Heart right ventricle (tissue), 16 donors: ENCODE measurements at regions not wholly inside any gene's neighbourhood (a gene's known extent, or its start where the extent isn't known, plus 50 kb on each side); places are given as distances from the start of the nearest gene placed in this dataset.

Source experiments
- ATAC-seq, 8 donors: fragments of 200-7000 bp; cut with Tn5 transposase; one replicate each; pipeline ENCODE4 v1.9.1; 2020; ENCODE audit warnings: mild to moderate bottlenecking in 8 of 8, moderate library complexity in 8 of 8, moderate number of reproducible peaks in 1 of 8
- DNase-seq, 2 donors: peaks; one replicate each; pipeline ENCODE4 v3.0.0-alpha.2; 2020
- H3K27ac ChIP-seq, 10 donors: fragments of 200-600 bp; sonication (generic) in 2 of 10; one replicate each; pipeline versions ENCODE4 v1.5.0 to v1.8.0; 2020 to 2022; ENCODE audit warnings: mild to moderate bottlenecking in 3 of 10
- H3K27me3 ChIP-seq, 7 donors: fragments of 200-600 bp; one replicate each; pipeline ENCODE4 v1.8.0; 2021 to 2022; ENCODE audit warnings: mild to moderate bottlenecking in 2 of 7
- H3K36me3 ChIP-seq, 9 donors: fragments of 200-600 bp; sonication (generic) in 1 of 9; one replicate each; pipeline versions ENCODE4 v1.5.0 to v1.8.0; 2020 to 2022; ENCODE audit warnings: mild to moderate bottlenecking in 2 of 9
- H3K4me1 ChIP-seq, 9 donors: fragments of 200-600 bp; sonication (generic) in 1 of 9; one replicate each; pipeline versions ENCODE4 v1.5.0 to v1.8.0; 2020 to 2022; ENCODE audit warnings: mild to moderate bottlenecking in 4 of 9
- H3K4me3 ChIP-seq, 10 donors: fragments of 200-600 bp; sonication (generic) in 2 of 10; one replicate each; pipeline versions ENCODE4 v1.5.0 to v1.8.0; 2020 to 2022; ENCODE audit warnings: mild to moderate bottlenecking in 7 of 10, moderate library complexity in 2 of 10
- H3K9me3 ChIP-seq, 11 donors: fragments of 200-600 bp in 10 of 11; sonication (generic) in 2 of 11; one replicate each; pipeline versions ENCODE4 v1.5.0 to v1.8.0; 2013 to 2022; ENCODE audit warnings: mild to moderate bottlenecking in 2 of 11, control low read depth in 1 of 11, moderate library complexity in 1 of 11
- CTCF ChIP-seq, 9 donors: fragments of 200-600 bp; sonication (generic) in 2 of 9; IDR thresholded peaks; one replicate each; pipeline versions ENCODE4 v1.5.0 to v1.8.0; 2021 to 2022; ENCODE audit warnings: antibody characterized with exemption in 9 of 9, mild to moderate bottlenecking in 5 of 9, moderate library complexity in 1 of 9
- WGBS, 2 donors: extraction: QIAGEN DNeasy Blood & Tissue Kit; methylation state at CpG; one replicate each; pipeline ENCODE4 v1.1.7; 2013; ENCODE audit warnings: inconsistent platforms in 1 of 2; 5-methylcytosine and 5-hydroxymethylcytosine counted together
- intact Hi-C, 10 donors: fragments of 100-400 bp; cut with DNase I; formaldehyde crosslinking; loops; one replicate each; pipeline versions ENCODE4 v1.11.1 to v1.14.2; 2022
- donor health status: Arrhythmogenic right ventricular cardiomyopathy.
- donor health status: ischemic (EF 13 %, LVEDD 7.1; RV severe dilation, severe dysfunction).
- donor health status: healthy with polysubstance abuse.
- donor health status: DM: no; HTN: yes; CAD: no.
- donor health status: DM: no; HTN: no; CAD: no.
- donor health status: ischemic (EF 25% LVEDD 6.9; RV normal size, moderate dysfunction).
- donor health status: ischemic (EF 25% LVEDD 5.7; RV mildly dilated, moderate dysfunction).
- donor health status: healthy.
- donor health status: DM: yes; HTN: yes; CAD: no.
- donor health status: Ischemic cardiomyopathy.
- donor health status: ischemic (EF 35%, LVEDD 5.7; RV mildly dilated, moderate dysfunction).
- donor health status: nonischemic (EF 11% LVEDD 7.7; RV severe dilation, severe dysfunction).
- donor health status: DM: yes; HTN: yes; CAD: no.
- donor health status: PGD.
- donor health status: ischemic (EF 29% LVEDD 5.4; RV normal size, mild dysfunction).
- donor health status: nonischemic (EF 23%, LVEDD 6.1; RV moderate dilation, normal function).

GRCh38 chr3:182183716-182184430 is 472.1 kb downstream of the SOX2 start:
- H3K36me3 ChIP-seq, result no peaks in the 10 kb centered on the region
- DNase-seq (no peak), ATAC-seq (no peak)
- no peak overlapping the region for H3K4me3 ChIP-seq
- no peak overlapping the region for H3K27ac ChIP-seq
- peaks cover 0 to 3% (median 0%) of the 10 kb centered on the region in 11 donors for H3K9me3 ChIP-seq
- intact Hi-C loops, result no loop called here
- 53 to 55% methylated on average over 6 of the region's 6 CpGs for WGBS, 2 donors
- TF ChIP-seq CTCF (IDR thresholded peaks at IDR 0.05), result no peak
- H3K4me1 ChIP-seq, result no peaks in the 10 kb centered on the region
- H3K27me3 ChIP-seq, result peaks cover 0 to 6% (median 0%) of the 10 kb centered on the region in 7 donors

GRCh38 chr3:182185313-182185712 is 473.6 kb downstream of the SOX2 start:
- H3K4me1 ChIP-seq, result no peaks in the 10 kb centered on the region
- peaks cover 0 to 3% (median 0%) of the 10 kb centered on the region in 11 donors for H3K9me3 ChIP-seq
- no peak for DNase-seq
- TF ChIP-seq CTCF (IDR thresholded peaks at IDR 0.05), result no peak
- no peaks in the 10 kb centered on the region for H3K36me3 ChIP-seq
- H3K27ac ChIP-seq, result no peak overlapping the region
- ATAC-seq, result no peak
- intact Hi-C loops, result no loop called here
- 54 to 56% methylated on average over 1 of the region's 1 CpG for WGBS, 2 donors
- H3K4me3 ChIP-seq, result no peak overlapping the region
- H3K27me3 ChIP-seq, result peaks cover 0 to 6% (median 0%) of the 10 kb centered on the region in 7 donors

DNA sequence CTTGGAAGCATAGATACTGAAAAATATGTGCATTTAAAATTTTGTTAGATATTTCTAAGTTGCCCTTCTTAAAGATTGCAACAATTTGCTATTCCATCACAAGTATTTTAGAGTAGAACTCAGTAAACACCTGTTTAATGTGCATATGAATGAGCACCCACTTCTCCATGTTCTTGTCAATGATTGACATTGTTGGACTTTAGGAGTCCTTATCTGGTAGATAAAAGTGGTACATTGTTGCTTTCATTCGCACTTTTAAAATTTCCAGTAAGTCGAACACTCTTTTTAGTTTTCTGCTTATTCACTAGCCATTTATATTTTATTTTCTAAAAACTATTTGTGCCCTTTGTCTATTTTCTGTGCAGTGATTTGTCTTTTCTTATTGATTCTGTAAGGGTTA is 478.3 kb downstream of the SOX2 start:
- intact Hi-C loops, result no loop called here

DNA sequence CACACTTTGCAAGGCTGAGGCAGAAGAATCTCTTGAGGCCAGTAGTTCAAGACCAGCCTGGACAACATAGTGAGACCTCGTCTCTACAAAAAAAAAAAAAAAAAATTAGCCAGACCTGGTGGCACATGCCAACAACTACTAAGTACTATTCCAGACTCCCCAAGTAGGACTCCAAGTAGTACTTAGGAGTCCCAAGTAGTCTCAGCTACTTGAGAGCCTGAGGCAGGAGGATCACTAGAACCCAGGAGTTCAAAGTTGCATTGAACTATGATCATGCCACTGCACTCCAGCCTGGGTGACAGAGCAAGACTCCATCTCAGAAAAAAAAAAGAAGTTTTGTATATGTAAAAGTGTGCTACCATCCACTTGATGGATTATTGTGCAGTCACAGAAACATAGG is 486.6 kb downstream of the SOX2 start:
- Histone ChIP-seq H3K36me3 (no peaks in the 10 kb centered on the region), H3K27me3 (peaks cover 0 to 11% (median 0%) of the 10 kb centered on the region in 7 donors), H3K9me3 (no peaks in the 10 kb centered on the region), H3K27ac (no peak overlapping the region), H3K4me3 (no peak overlapping the region), H3K4me1 (no peaks in the 10 kb centered on the region)
- intact Hi-C loops, result no loop called here
- 71 to 86% methylated on average over 1 of the region's 1 CpG for WGBS, 2 donors
- no peak for TF ChIP-seq CTCF (IDR thresholded peaks at IDR 0.05)
- ATAC-seq (no peak), DNase-seq (no peak)

More for the DNA sequence above, 478.3 kb downstream of the SOX2 start:
- ATAC-seq (no peak), DNase-seq (no peak)
- Histone ChIP-seq H3K27me3 (peaks cover 0 to 4% (median 0%) of the 10 kb centered on the region in 7 donors), H3K36me3 (no peaks in the 10 kb centered on the region), H3K9me3 (peaks cover 0 to 3% (median 0%) of the 10 kb centered on the region in 11 donors), H3K27ac (no peak overlapping the region), H3K4me1 (no peaks in the 10 kb centered on the region), H3K4me3 (no peak overlapping the region)
- TF ChIP-seq CTCF (IDR thresholded peaks at IDR 0.05), result no peak
- WGBS, 2 donors, result 71 to 78% methylated on average over 2 of the region's 2 CpGs
